Mammary epithelial cell (primary cell): ENCODE measurements at regions not wholly inside any gene's neighbourhood (a gene's known extent, or its start where the extent isn't known, plus 50 kb on each side); places are given as distances from the start of the nearest gene placed in this dataset.

Source experiments
- EZH2 ChIP-seq: IDR thresholded peaks from 2 replicates; pipeline ENCODE4 v1.6.1; 2012; ENCODE audit warnings: low read length, inconsistent platforms, borderline replicate concordance
- TF ChIP-seq, protein P1 (sequence below), 2 donors: IDR thresholded peaks in 1 of 2; conservative IDR thresholded peaks in 1 of 2; 2 replicates each; pipeline ENCODE4 v1.5.1; 2011 to 2012; ENCODE audit warnings: inconsistent platforms in 2 of 2, low read length in 2 of 2, mild to moderate bottlenecking in 2 of 2, control low read depth in 1 of 2, low read depth in 1 of 2; ENCODE audit not compliant: insufficient read depth in 1 of 2; ENCODE audit errors: extremely low read depth in 1 of 2

DNA sequence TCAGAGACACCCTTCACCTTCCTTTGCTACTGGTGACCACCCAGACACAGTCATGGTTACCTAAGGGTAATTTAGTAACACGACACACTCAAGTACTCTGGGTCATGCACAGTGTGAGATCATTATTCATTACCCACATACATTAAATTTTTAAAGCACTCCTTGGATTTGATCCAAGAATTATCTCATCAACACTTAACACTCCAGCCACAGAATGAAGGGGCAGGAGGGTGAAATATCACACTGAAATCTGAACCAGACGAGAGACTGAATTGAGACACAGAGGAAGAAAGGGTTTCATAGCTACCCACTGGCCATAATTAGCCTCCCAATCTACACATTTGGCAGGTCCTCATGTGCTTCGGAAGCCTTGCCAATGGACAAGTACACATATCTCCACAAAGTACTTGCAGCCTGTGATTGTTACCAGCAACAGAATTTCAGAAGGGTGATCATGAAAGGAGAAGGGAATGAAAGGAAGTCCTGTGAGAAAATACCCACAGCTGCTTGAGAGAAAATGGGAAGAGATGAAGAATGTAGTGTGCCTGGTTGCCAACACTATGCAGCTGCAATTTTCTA is 189.3 kb downstream of the POLR1F start:
- TF ChIP-seq, protein P1, sequence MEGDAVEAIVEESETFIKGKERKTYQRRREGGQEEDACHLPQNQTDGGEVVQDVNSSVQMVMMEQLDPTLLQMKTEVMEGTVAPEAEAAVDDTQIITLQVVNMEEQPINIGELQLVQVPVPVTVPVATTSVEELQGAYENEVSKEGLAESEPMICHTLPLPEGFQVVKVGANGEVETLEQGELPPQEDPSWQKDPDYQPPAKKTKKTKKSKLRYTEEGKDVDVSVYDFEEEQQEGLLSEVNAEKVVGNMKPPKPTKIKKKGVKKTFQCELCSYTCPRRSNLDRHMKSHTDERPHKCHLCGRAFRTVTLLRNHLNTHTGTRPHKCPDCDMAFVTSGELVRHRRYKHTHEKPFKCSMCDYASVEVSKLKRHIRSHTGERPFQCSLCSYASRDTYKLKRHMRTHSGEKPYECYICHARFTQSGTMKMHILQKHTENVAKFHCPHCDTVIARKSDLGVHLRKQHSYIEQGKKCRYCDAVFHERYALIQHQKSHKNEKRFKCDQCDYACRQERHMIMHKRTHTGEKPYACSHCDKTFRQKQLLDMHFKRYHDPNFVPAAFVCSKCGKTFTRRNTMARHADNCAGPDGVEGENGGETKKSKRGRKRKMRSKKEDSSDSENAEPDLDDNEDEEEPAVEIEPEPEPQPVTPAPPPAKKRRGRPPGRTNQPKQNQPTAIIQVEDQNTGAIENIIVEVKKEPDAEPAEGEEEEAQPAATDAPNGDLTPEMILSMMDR (conservative IDR thresholded peaks at IDR 0.05 in 1 of 2, IDR thresholded peaks at IDR 0.05 in 1 of 2; ENCODE audit: extremely low read depth in 1 of 2, insufficient read depth in 1 of 2, low read depth in 1 of 2, low read length in 2 of 2) = no peak
- no peak for TF ChIP-seq EZH2
